ENCODE measurements at regions not wholly inside any gene's neighbourhood (a gene's known extent, or its start where the extent isn't known, plus 50 kb on each side); places are given as distances from the start of the nearest gene placed in this dataset.

DNA sequence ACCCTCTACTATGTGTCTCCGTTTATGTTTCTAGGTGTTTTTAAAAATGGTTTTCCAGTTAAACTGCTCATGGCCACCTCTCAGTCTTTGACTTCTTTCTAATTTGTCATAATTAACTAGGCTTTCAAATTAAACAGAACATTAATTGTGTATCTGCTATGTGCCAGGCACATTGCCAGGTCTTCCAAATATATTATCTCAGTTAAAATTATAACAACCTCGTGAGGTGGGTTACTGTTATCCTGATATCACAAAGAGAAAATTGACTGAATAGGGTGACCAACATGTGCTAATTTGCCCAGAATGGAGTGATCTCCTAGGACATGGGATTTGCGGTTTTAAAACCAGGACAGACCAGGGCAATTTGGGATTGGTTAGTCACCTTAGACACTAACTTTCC lies 222.4 kb upstream of the TLE3 start:
- H3K27ac ChIP-seq: no peak overlapping the region
- TF ChIP-seq, protein P1, sequence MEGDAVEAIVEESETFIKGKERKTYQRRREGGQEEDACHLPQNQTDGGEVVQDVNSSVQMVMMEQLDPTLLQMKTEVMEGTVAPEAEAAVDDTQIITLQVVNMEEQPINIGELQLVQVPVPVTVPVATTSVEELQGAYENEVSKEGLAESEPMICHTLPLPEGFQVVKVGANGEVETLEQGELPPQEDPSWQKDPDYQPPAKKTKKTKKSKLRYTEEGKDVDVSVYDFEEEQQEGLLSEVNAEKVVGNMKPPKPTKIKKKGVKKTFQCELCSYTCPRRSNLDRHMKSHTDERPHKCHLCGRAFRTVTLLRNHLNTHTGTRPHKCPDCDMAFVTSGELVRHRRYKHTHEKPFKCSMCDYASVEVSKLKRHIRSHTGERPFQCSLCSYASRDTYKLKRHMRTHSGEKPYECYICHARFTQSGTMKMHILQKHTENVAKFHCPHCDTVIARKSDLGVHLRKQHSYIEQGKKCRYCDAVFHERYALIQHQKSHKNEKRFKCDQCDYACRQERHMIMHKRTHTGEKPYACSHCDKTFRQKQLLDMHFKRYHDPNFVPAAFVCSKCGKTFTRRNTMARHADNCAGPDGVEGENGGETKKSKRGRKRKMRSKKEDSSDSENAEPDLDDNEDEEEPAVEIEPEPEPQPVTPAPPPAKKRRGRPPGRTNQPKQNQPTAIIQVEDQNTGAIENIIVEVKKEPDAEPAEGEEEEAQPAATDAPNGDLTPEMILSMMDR (IDR thresholded peaks at IDR 0.05): no peak
- H3K4me3 ChIP-seq: no peak overlapping the region
- DNase-seq (ENCODE audit: low spot score): no peak

DNA sequence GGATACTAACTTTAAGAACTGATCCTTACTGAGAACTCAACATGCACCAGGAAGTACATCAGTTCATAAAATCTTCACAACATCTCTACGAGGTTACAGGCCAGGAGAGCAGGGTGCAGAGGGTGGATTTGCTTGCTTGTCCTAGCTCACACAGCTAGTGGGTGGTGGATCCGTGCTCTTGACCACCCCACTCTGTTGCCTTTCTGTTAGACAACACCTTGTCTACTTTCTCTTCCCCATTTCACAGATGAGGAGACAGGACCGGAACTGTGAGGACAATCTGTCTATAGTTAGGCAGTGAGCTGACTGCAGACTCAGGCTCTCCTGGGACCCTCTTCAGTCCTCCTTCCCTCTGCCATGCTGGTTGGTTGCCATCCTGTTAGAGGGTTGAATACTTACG lies 221.7 kb upstream of the TLE3 start:
- no peak overlapping the region for H3K4me3 ChIP-seq
- no peak for DNase-seq (ENCODE audit: low spot score)
- TF ChIP-seq, protein P1 (IDR thresholded peaks at IDR 0.05): no peak
- no peak overlapping the region for H3K27ac ChIP-seq

GRCh38 chr15:70318594-70319465 lies 221.1 kb upstream of the TLE3 start:
- no peak for DNase-seq (ENCODE audit: low spot score)
- H3K4me3 ChIP-seq: no peak overlapping the region
- TF ChIP-seq, protein P1 (IDR thresholded peaks at IDR 0.05): no peak
- no peak overlapping the region for H3K27ac ChIP-seq

- Histone ChIP-seq H3K4me3 (no peak overlapping the region), H3K27ac (no peak overlapping the region)
- DNase-seq (ENCODE audit: low spot score): no peak
- TF ChIP-seq, protein P1 (IDR thresholded peaks at IDR 0.05): no peak
These were observed 218.4 kb upstream of the TLE3 start for GRCh38 chr15:70316059-70316600.

- DNase-seq (ENCODE audit: low spot score): no peak
- Histone ChIP-seq H3K27ac (no peak overlapping the region), H3K4me3 (no peak overlapping the region)
- TF ChIP-seq, protein P1 (IDR thresholded peaks at IDR 0.05): no peak
These were observed 217.7 kb upstream of the TLE3 start for GRCh38 chr15:70315431-70315830.

- Histone ChIP-seq H3K27ac (no peak overlapping the region), H3K4me3 (no peak overlapping the region)
- TF ChIP-seq, protein P1 (IDR thresholded peaks at IDR 0.05): no peak
- DNase-seq (ENCODE audit: low spot score): no peak
These were observed 217.0 kb upstream of the TLE3 start for GRCh38 chr15:70314688-70315087.

- H3K27ac ChIP-seq: no peak overlapping the region
- H3K4me3 ChIP-seq: no peak overlapping the region
- no peak for DNase-seq (ENCODE audit: low spot score)
- TF ChIP-seq, protein P1 (IDR thresholded peaks at IDR 0.05): no peak
These were observed 216.3 kb upstream of the TLE3 start for GRCh38 chr15:70314018-70314354.

Data from coronary artery (tissue), 2 donors.